Hindlimb muscle (tissue), 1 donor: ENCODE measurements at regions not wholly inside any gene's neighbourhood (a gene's known extent, or its start where the extent isn't known, plus 50 kb on each side); places are given as distances from the start of the nearest gene placed in this dataset.

Source experiments
- DNase-seq: peaks from one replicate; pipeline ENCODE4 v3.0.0-alpha.2; 2013

DNA sequence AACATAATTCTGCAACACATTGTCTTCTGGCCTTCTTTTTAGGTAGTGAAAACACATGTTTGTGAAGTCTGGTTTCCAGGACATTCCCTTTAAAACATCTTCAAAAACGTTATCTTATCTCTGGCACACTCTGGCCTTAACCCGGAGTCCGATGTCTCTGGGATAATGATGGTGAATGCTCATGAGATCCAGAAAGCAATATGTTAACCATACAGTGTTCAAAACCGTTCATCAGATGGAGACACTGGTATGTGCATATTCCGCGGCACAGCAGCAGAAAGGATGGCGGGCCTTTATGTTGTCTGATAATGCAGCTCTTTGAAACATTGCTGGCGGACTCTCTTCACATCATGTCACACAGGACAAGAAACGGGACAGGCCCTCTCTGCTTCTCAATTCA, 605.2 kb downstream of the CCDC171 start:
- DNase-seq: no peak

GRCh38 chr9:16161483-16161882, 608.6 kb downstream of the CCDC171 start:
- DNase-seq: no peak

- no peak for DNase-seq
Measured at GRCh38 chr9:16170119-16170518, 617.3 kb downstream of the CCDC171 start.

DNA sequence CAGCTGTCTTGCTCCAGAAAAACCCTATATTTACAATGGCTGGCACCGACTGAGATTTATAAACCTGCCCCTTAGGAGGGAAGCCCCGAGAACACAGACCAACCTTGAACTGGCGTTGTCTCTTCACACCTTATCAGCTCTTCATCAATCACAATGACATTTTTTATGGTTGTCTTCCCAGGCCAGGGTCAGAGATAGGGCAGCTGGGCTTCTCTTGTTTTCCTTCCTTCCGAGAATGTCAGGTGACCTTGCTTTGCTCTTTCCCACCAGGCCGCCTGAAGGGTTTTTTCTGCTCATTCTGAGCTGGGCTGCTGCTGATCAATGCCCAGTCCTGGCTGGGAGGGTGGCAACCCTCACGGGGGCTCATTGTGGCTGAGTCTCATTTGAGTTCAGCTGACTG, 619.1 kb downstream of the CCDC171 start:
- DNase-seq: no peak

DNA sequence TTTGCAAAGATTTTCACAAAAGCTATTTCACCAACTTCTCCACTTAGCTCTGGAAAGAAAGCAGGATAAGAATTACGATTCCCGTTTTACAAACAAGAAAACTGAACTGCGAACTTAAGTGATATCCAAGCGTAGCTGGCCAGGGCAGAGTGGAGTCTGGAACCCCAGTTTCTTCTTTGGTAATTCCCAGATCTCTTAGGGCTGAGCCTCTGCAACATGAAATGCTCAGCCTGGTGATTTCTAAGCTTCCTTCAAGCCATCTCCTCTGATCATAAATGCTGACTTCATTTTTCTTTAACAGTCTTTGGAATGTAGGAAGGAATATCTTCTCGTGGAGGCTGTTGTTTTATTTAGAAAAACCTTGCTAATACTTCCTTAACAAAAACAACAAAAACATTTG, 620.0 kb downstream of the CCDC171 start:
- no peak for DNase-seq

DNA sequence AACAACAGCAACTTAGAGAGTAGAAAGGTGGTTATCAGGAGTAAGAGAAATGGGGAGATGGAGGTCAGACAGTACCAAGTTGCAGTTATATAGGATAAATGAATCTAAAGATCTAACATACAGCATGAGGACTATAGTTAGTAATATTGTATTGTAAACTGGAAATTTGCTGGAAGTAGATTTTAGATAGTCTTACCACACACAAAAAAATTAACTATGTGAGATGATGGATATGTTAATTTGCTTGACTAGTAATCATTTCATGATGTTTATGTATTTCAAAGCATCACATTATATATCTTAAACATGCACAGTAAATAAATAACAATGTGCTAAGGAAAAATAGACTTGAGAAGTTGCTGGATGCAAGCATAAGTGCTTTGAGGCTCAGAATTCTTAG, 622.1 kb downstream of the CCDC171 start:
- DNase-seq: no peak

- DNase-seq: no peak
Measured at GRCh38 chr9:16175461-16175860, 622.6 kb downstream of the CCDC171 start.

- DNase-seq: no peak
Measured at GRCh38 chr9:16178294-16178693, 625.5 kb downstream of the CCDC171 start.

- no peak for DNase-seq
Measured at GRCh38 chr9:16179566-16179965, 626.7 kb downstream of the CCDC171 start.

DNA sequence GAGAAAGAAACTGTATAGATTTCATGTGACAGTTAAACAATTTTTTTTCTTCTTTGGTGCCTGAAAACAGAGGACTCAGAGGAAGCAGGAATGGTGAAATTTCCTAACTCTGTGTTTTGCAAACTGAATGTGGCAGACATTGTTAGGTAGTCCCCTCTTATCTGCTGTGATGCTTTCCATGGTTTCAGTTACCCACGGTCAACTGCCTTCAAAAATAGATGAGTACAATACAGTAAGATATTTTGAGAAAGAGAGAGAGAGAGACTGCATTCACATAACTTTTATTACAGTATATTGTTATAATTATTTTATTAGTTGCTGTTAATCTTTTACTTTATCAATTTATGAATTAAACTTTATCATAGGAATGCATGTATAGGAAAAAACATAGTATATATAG, 627.2 kb downstream of the CCDC171 start:
- DNase-seq: no peak

DNA sequence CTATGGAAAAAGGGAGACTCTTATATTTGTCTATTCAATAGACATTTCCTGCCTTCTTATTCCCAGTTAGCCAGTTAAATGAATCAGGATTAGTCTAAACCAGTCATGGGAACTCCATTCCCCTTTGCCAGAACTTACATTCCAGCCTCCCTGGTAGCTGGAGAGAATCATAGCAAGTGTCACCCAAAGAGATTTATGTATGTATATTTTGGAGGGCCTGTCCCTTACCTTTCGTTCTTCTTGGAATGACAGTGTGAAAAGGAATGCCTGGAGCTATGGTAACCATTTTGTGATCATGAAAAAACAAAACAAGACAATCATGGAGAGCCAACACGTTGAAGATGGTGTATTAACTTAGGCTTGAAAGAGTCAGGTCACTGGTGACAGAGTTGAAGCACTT, 627.7 kb downstream of the CCDC171 start:
- no peak for DNase-seq

- DNase-seq: no peak
Measured at GRCh38 chr9:16181539-16181938, 628.7 kb downstream of the CCDC171 start.

GRCh38 chr9:16182784-16183183, 629.9 kb downstream of the CCDC171 start:
- no peak for DNase-seq

- DNase-seq: no peak
Measured at GRCh38 chr9:16184964-16185646, 632.3 kb downstream of the CCDC171 start.

DNA sequence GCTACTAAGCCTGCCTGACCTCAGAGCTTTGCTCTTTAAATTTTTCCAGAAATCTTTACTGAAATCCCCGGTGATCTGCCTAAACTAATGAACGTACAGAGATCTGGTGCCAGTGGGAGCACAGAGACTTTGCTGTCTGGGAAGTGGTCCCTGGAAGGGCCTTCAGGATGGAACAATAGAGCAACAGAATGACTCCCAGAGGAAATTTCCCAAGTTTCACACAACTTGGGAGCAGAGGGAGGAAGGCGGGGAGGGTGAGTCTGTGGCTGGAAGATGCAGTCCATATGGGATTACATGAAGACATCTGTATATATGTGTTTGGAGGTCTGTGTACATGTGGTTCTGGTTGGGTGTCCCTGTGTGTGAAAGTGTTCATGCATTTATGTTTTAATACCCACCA, 638.3 kb downstream of the CCDC171 start:
- DNase-seq: no peak

- DNase-seq: peak; percentile 87
Measured at GRCh38 chr9:16191691-16192402, 639.0 kb downstream of the CCDC171 start.

DNA sequence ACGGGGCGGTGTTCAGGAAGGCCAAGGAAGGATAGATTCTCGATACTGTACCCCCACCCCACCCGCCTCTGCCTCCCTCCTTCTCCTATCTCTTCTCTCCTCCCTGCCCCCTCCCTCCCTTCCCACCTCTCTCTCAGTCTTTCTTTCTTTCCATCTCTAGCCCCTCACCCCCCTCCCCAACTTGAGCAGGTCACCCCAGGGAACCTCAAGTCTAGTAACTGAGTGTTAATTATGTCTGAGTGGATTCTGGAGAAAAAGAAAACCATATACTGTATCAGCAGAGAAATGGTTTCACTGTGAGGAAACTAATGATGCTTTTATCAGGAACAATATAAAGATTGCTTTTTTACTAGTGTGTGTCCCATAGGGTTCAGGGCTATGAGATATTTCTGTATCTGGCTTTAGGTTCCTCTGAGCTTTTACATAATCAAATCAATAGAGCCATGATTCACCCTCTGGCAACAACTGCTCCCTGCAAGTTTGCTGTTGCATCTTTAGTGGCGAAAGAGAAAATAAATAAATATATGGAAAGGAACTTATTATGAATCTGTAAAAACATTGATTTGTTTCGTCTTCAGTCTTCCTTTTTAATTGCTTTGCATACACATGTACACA, 639.7 kb downstream of the CCDC171 start:
- DNase-seq: no peak

- no peak for DNase-seq
Measured at GRCh38 chr9:16193066-16193465, 640.2 kb downstream of the CCDC171 start.

DNA sequence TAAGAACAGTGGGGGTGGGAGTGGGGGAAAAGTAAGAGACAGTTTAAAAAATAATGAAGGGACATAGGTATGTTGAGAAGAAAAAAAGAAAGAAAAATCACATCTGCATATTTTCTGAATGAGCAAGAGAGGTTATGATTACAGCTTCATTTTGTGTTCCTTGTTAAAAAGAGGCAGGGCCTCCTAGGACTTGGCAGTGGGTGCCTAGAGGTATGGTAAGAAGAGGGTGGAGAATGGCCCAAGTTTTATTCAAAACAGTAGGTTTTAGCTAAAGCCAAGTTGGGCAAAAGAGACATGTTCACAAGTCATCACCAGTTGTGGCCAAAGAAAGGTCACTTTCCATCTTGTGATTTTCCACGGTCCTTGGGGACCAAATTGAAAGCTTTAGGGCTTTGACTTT, 643.4 kb downstream of the CCDC171 start:
- DNase-seq: no peak

GRCh38 chr9:16197578-16198370, 644.9 kb downstream of the CCDC171 start:
- DNase-seq: no peak

GRCh38 chr9:16198996-16199395, 646.2 kb downstream of the CCDC171 start:
- no peak for DNase-seq

- no peak for DNase-seq
Measured at GRCh38 chr9:16202221-16202620, 649.4 kb downstream of the CCDC171 start.
